Transverse colon (tissue), 4 donors: ENCODE measurements at regions not wholly inside any gene's neighbourhood (a gene's known extent, or its start where the extent isn't known, plus 50 kb on each side); places are given as distances from the start of the nearest gene placed in this dataset.

Experiments
- DNase-seq: peaks from one replicate; pipeline ENCODE4 v3.0.0-alpha.2; 2019
- H3K27ac ChIP-seq, 4 donors: fragments of 200-600 bp; sonication (generic); 2 replicates each; pipeline ENCODE4 v1.5.1; 2016 to 2018; ENCODE audit warnings: inconsistent platforms in 4 of 4
- H3K27me3 ChIP-seq: fragments of 200-600 bp; sonication (generic); 2 replicates; pipeline ENCODE4 v1.5.1; 2017; ENCODE audit warnings: inconsistent platforms
- H3K36me3 ChIP-seq, 4 donors: fragments of 200-600 bp; sonication (generic); 2 replicates each; pipeline ENCODE4 v1.5.1; 2017 to 2019; ENCODE audit warnings: inconsistent platforms in 4 of 4
- H3K4me1 ChIP-seq, 4 donors: fragments of 200-600 bp; sonication (generic); 2 replicates each; pipeline ENCODE4 v1.5.1; 2017 to 2020; ENCODE audit warnings: inconsistent platforms in 4 of 4
- H3K4me3 ChIP-seq, 4 donors: fragments of 200-600 bp; sonication (generic); 1 replicate in 1 of 4; 2 replicates in 3 of 4; pipeline versions ENCODE4 v1.5.1 to v1.6.1; 2017 to 2019; ENCODE audit warnings: inconsistent platforms in 4 of 4
- H3K9me3 ChIP-seq, 2 donors: fragments of 200-600 bp; sonication (generic); 2 replicates each; pipeline ENCODE4 v1.5.1; 2017 to 2019; ENCODE audit warnings: inconsistent platforms in 2 of 2
- CTCF ChIP-seq, 5 experiments: fragments of 200-600 bp in 3 of 5; fragments of 450-650 bp in 2 of 5; sonication (generic) in 3 of 5; IDR thresholded peaks; 1 replicate in 2 of 5; 2 replicates in 3 of 5; pipeline ENCODE4 v1.5.1; 2016 to 2017; ENCODE audit warnings: antibody characterized with exemption in 5 of 5, inconsistent platforms in 3 of 5, mild to moderate bottlenecking in 2 of 5, moderate library complexity in 1 of 5
- EP300 ChIP-seq: sonication (generic); formaldehyde crosslinking; IDR thresholded peaks from one replicate; pipeline ENCODE4 v1.6.1; 2017; ENCODE audit warnings: antibody characterized with exemption, low read depth
- POLR2A ChIP-seq: fragments of 450-650 bp; IDR thresholded peaks from one replicate; pipeline ENCODE4 v1.6.1; 2016; ENCODE audit warnings: antibody characterized with exemption, mild to moderate bottlenecking, moderate library complexity
- POLR2AphosphoS5 ChIP-seq, 3 donors: sonication (generic); formaldehyde crosslinking; IDR thresholded peaks; one replicate each; pipeline ENCODE4 v1.6.1; 2016; ENCODE audit warnings: antibody characterized with exemption in 3 of 3
- WGBS, 2 donors: methylation state at CpG; one replicate each; pipeline ENCODE4 v1.1.5; 2018; ENCODE audit warnings: low coverage in 1 of 2; 5-methylcytosine and 5-hydroxymethylcytosine counted together
- in situ Hi-C, 4 donors: fragments of 200-750 bp; cut with MboI; loops; one replicate each; pipeline versions ENCODE4 v1.15.0 to v1.15.1; 2017; ENCODE audit warnings: low sequenced_read_pairs in 3 of 4, low pct_ligation_motif_present in 1 of 4, low pct_unique_long_range_greater_than_20kb in 1 of 4
- intact Hi-C: fragments of 100-400 bp; cut with DNase I; formaldehyde crosslinking; loops from one replicate; pipeline ENCODE4 v1.15.1; 2023; ENCODE audit warnings: low total_unique reads

GRCh38 chr4:8775751-8776355 is 95.8 kb downstream of the HMX1 start:
- no peak overlapping the region for H3K27ac ChIP-seq
- H3K4me3 ChIP-seq: no peak overlapping the region
- intact Hi-C loops: no loop called here
- H3K4me1 ChIP-seq: peaks cover 0 to 5% (median 0%) of the 10 kb centered on the region in 4 donors
- in situ Hi-C loops: no loop called here
- no peaks in the 10 kb centered on the region for H3K27me3 ChIP-seq
- no peak for DNase-seq
- no peaks in the 10 kb centered on the region for H3K9me3 ChIP-seq
- WGBS, 2 donors: 75% methylated on average over 19 of the region's 21 CpGs; no CpG with 5 or more reads in 1 of the 2 donors
- H3K36me3 ChIP-seq: no peaks in the 10 kb centered on the region
- no peak for TF ChIP-seq POLR2A
- TF ChIP-seq POLR2AphosphoS5 (IDR thresholded peaks at IDR 0.05): no peak
- no peak for TF ChIP-seq EP300
- TF ChIP-seq CTCF (IDR thresholded peaks at IDR 0.05): no peak

DNA sequence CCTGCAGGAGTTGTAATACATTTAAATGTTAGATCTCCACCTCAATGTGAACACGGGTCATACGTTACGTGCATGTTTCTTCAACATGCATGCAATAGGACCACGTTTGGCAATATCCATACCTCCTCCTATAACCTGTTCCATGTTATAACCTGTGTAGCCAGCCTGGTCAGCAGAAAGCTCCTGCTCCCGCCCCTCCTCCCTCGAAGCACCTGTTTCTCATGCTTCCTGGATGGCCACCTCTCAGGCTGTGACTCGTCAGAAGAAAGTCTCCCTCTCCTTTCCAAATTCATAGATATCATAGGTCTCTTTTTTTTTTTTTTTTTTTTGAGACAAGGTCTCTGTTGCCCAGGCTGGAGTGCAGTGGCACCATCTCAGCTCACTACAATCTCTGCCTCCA is 96.5 kb downstream of the HMX1 start:
- in situ Hi-C loops: no loop called here
- Histone ChIP-seq H3K4me3 (no peak overlapping the region), H3K27ac (no peak overlapping the region), H3K27me3 (no peaks in the 10 kb centered on the region), H3K36me3 (no peaks in the 10 kb centered on the region), H3K9me3 (no peaks in the 10 kb centered on the region), H3K4me1 (peaks cover 0 to 4% (median 0%) of the 10 kb centered on the region in 4 donors)
- 68 to 80% methylated on average over 4 to 7 of the region's 7 CpGs for WGBS, 2 donors
- intact Hi-C loops: no loop called here
- DNase-seq: no peak
- no peak for TF ChIP-seq EP300
- TF ChIP-seq POLR2A: no peak
- TF ChIP-seq POLR2AphosphoS5 (IDR thresholded peaks at IDR 0.05): no peak
- TF ChIP-seq CTCF (IDR thresholded peaks at IDR 0.05): no peak

- H3K4me1 ChIP-seq: no peaks in the 10 kb centered on the region
- TF ChIP-seq POLR2A: no peak
- TF ChIP-seq POLR2AphosphoS5 (IDR thresholded peaks at IDR 0.05): no peak
- no peak overlapping the region for H3K27ac ChIP-seq
- DNase-seq: no peak
- in situ Hi-C loops: no loop called here
- intact Hi-C loops: no loop called here
- H3K36me3 ChIP-seq: no peaks in the 10 kb centered on the region
- no peaks in the 10 kb centered on the region for H3K27me3 ChIP-seq
- H3K9me3 ChIP-seq: no peaks in the 10 kb centered on the region
- H3K4me3 ChIP-seq: no peak overlapping the region
- WGBS, 2 donors: 70% methylated on average over 10 of the region's 10 CpGs; no CpG with 5 or more reads in 1 of the 2 donors
Observed at GRCh38 chr4:8774071-8774470, 97.6 kb downstream of the HMX1 start.

DNA sequence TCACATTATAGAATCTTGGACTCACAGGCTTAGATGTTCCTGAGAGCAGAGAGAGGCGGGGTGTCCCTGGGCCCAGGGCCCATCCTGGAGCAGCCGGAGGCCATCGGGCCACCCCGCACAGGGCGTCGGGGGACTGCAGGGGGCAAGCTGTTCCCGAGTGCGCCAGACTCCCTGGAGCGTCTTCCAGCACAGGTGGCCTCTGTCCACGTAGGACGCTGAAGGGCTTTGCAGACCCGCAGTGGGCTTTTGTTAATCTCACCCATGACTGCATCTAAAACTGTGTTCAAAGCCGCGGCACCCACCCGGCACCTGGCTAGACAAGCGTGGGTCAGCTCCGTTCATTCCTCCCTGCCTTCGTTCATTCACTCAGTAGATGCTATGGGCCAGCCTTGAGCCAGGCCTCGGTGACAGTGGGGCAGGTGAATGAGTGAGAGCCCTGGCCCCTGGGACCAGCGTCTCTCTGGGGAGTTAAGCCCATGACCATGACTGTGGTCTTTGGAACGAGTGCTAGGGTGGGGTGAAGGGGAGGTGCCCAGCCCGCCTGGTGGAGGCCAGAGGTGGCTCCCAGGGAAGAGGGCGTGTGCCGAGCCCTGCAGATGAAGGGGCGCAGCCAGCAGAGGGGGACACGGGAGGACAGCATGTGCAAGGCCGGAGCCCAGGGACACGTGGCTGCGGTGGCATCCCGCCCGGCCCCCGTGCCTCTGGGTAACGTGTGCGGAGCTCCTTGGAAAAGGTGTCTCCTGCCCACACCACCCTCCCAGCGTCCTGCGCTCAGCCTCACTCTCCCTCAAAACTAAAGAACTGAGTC is 98.3 kb downstream of the HMX1 start:
- TF ChIP-seq EP300: no peak
- no peak for TF ChIP-seq POLR2AphosphoS5 (IDR thresholded peaks at IDR 0.05)
- no peak for TF ChIP-seq CTCF (IDR thresholded peaks at IDR 0.05)
- TF ChIP-seq POLR2A: no peak
- no peaks in the 10 kb centered on the region for H3K36me3 ChIP-seq
- 75% methylated on average over 34 of the region's 36 CpGs; no CpG with 5 or more reads in 1 of the 2 donors for WGBS, 2 donors
- H3K4me1 ChIP-seq: no peaks in the 10 kb centered on the region
- intact Hi-C loops (no loop called here), in situ Hi-C loops (no loop called here)
- no peak for DNase-seq
- H3K27me3 ChIP-seq: no peaks in the 10 kb centered on the region
- H3K4me3 ChIP-seq: no peak overlapping the region
- H3K27ac ChIP-seq: no peak overlapping the region
- no peaks in the 10 kb centered on the region for H3K9me3 ChIP-seq
